ENCODE measurements at regions not wholly inside any gene's neighbourhood (a gene's known extent, or its start where the extent isn't known, plus 50 kb on each side); places are given as distances from the start of the nearest gene placed in this dataset.

DNA sequence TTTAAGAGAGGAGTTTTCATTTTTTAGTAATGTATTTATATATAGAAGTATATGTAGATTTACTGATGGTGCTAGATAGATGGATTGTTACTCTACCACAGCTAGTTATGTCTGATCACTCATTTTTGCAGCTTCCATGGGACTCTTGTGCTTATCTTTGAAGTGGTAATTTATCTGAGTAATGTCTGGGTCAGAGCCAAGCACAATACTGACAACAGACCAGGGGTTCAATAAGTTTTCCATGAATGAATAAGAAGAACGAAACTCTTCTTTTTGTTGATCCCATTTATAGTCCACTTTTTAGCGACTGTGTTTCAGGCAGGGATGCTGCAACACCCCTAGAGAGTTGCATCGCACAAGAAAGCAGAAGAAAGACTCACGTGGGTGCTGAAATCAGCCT is 935.2 kb downstream of the PLA2G4A start:
- TF ChIP-seq EZH2 (IDR thresholded peaks at IDR 0.05; ENCODE audit: low read depth) (no peak), CTCF (conservative IDR thresholded peaks at IDR 0.05) (no peak)

All from PC-9 (cell line).